ENCODE measurements at regions not wholly inside any gene's neighbourhood (a gene's known extent, or its start where the extent isn't known, plus 50 kb on each side); places are given as distances from the start of the nearest gene placed in this dataset.

- H3K9me3 ChIP-seq, result no peaks in the 10 kb centered on the region
- DNase-seq, result no peak
- no TSS peak for BruUV-seq (replicated peaks)
- H3K36me3 Mint-ChIP-seq (ENCODE audit: insufficient read depth, unreplicated experiment), result no peaks in the 10 kb centered on the region
- CTCF ChIA-PET, result no interaction called here
- no peaks in the 10 kb centered on the region for H3K27me3 Mint-ChIP-seq (ENCODE audit: insufficient read depth, unreplicated experiment)
- peaks cover 4% of the 10 kb centered on the region; the same call in 1 of the 2 replicates for H3K4me1 ChIP-seq
- no peak overlapping the region for H3K27ac Mint-ChIP-seq (ENCODE audit: unreplicated experiment)
- H3K27me3 ChIP-seq (replicated peaks; ENCODE audit: control insufficient read depth, insufficient read depth, low read length), result no peaks in the 10 kb centered on the region
- H3K9me3 Mint-ChIP-seq (ENCODE audit: unreplicated experiment), result no peaks in the 10 kb centered on the region
- POLR2A ChIA-PET, result no interaction called here
- no peak overlapping the region for H3K4me3 Mint-ChIP-seq (ENCODE audit: unreplicated experiment)
- H3K4me3 ChIP-seq (ENCODE audit: low read depth, low read length), result no peak overlapping the region
- H3K36me3 ChIP-seq (ENCODE audit: control insufficient read depth, insufficient read depth, low read length), result no peaks in the 10 kb centered on the region
- intact Hi-C loops (cut with micrococcal nuclease; ENCODE audit: unreplicated experiment), result no loop called here
- no peak for TF ChIP-seq CTCF (IDR thresholded peaks at IDR 0.05; ENCODE audit: insufficient read depth in 1 of 2, low read depth in 1 of 2, low read length in 1 of 2, severe bottlenecking in 1 of 2, unreplicated experiment in 1 of 2)
- H3K4me1 Mint-ChIP-seq (ENCODE audit: low read depth, unreplicated experiment), result peaks cover 3% of the 10 kb centered on the region
These were observed 331.8 kb upstream of the TBL1XR1 start for GRCh38 chr3:177529071-177529550.

- H3K36me3 ChIP-seq (ENCODE audit: control insufficient read depth, insufficient read depth, low read length), result no peaks in the 10 kb centered on the region
- Mint-ChIP-seq H3K9me3 (ENCODE audit: unreplicated experiment) (no peaks in the 10 kb centered on the region), H3K27me3 (ENCODE audit: insufficient read depth, unreplicated experiment) (no peaks in the 10 kb centered on the region), H3K27ac (ENCODE audit: unreplicated experiment) (no peak overlapping the region), H3K4me3 (ENCODE audit: unreplicated experiment) (no peak overlapping the region), H3K36me3 (ENCODE audit: insufficient read depth, unreplicated experiment) (no peaks in the 10 kb centered on the region), H3K4me1 (ENCODE audit: low read depth, unreplicated experiment) (no peaks in the 10 kb centered on the region)
- no peak for DNase-seq
- intact Hi-C loops (cut with micrococcal nuclease; ENCODE audit: unreplicated experiment), result no loop called here
- H3K9me3 ChIP-seq, result no peaks in the 10 kb centered on the region
- H3K27me3 ChIP-seq (replicated peaks; ENCODE audit: control insufficient read depth, insufficient read depth, low read length), result no peaks in the 10 kb centered on the region
- BruUV-seq (replicated peaks), result no TSS peak
- H3K4me1 ChIP-seq, result no peaks in the 10 kb centered on the region
- no peak overlapping the region for H3K4me3 ChIP-seq (ENCODE audit: low read depth, low read length)
- no peak for TF ChIP-seq CTCF (IDR thresholded peaks at IDR 0.05; ENCODE audit: insufficient read depth in 1 of 2, low read depth in 1 of 2, low read length in 1 of 2, severe bottlenecking in 1 of 2, unreplicated experiment in 1 of 2)
- CTCF ChIA-PET, result no interaction called here
- POLR2A ChIA-PET, result no interaction called here
These were observed 332.5 kb upstream of the TBL1XR1 start for GRCh38 chr3:177529716-177530335.

- H3K9me3 Mint-ChIP-seq (ENCODE audit: unreplicated experiment), result no peaks in the 10 kb centered on the region
- DNase-seq, result no peak
- ChIA-PET CTCF (no interaction called here), POLR2A (no interaction called here)
- no TSS peak for BruUV-seq (replicated peaks)
- no peak overlapping the region for H3K4me3 Mint-ChIP-seq (ENCODE audit: unreplicated experiment)
- Histone ChIP-seq H3K4me3 (ENCODE audit: low read depth, low read length) (no peak overlapping the region), H3K27me3 (replicated peaks; ENCODE audit: control insufficient read depth, insufficient read depth, low read length) (no peaks in the 10 kb centered on the region), H3K9me3 (no peaks in the 10 kb centered on the region), H3K36me3 (ENCODE audit: control insufficient read depth, insufficient read depth, low read length) (no peaks in the 10 kb centered on the region), H3K4me1 (no peaks in the 10 kb centered on the region)
- H3K27ac Mint-ChIP-seq (ENCODE audit: unreplicated experiment), result peak overlapping the region; percentile 35
- H3K27me3 Mint-ChIP-seq (ENCODE audit: insufficient read depth, unreplicated experiment), result no peaks in the 10 kb centered on the region
- no peaks in the 10 kb centered on the region for H3K36me3 Mint-ChIP-seq (ENCODE audit: insufficient read depth, unreplicated experiment)
- intact Hi-C loops (cut with micrococcal nuclease; ENCODE audit: unreplicated experiment), result no loop called here
- no peak for TF ChIP-seq CTCF (IDR thresholded peaks at IDR 0.05; ENCODE audit: insufficient read depth in 1 of 2, low read depth in 1 of 2, low read length in 1 of 2, severe bottlenecking in 1 of 2, unreplicated experiment in 1 of 2)
- no peaks in the 10 kb centered on the region for H3K4me1 Mint-ChIP-seq (ENCODE audit: low read depth, unreplicated experiment)
These were observed 333.6 kb upstream of the TBL1XR1 start for GRCh38 chr3:177530908-177531307.

Data from Caco-2 (cell line).